HG03060 (cell line): ENCODE measurements at regions not wholly inside any gene's neighbourhood (a gene's known extent, or its start where the extent isn't known, plus 50 kb on each side); places are given as distances from the start of the nearest gene placed in this dataset.
"Not testable (repeated sequence)": the region's sequence is repeated elsewhere in the genome, so short reads cannot be mapped to it uniquely, and the experiment has no call there.

Experiments
- ATAC-seq: cut with Tn5 transposase; IDR thresholded peaks from one replicate; pipeline ENCODE4 v1.9.1; 2021; ENCODE audit warnings: low read depth, moderate number of reproducible peaks; ENCODE audit not compliant: unreplicated experiment

DNA sequence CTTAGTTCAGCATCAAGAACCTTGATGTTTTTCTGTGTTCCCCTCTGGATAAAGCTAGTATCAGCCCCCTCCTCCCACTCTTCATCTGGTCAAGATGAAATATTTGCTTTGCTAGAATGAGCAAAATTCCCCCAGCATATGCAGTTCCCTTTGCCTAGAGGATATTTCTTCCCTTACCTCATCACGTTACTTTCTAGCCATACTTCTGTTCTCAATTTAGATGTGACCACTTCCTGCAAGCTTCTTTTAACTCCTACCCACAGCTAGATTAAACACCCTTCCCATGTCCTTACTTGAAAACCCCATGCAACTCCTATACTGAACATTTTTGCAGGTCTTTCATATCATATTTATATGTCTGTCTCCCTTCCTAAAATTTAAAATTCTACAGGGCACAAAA, 178.9 kb upstream of the TUSC1 start:
- ATAC-seq: no peak

DNA sequence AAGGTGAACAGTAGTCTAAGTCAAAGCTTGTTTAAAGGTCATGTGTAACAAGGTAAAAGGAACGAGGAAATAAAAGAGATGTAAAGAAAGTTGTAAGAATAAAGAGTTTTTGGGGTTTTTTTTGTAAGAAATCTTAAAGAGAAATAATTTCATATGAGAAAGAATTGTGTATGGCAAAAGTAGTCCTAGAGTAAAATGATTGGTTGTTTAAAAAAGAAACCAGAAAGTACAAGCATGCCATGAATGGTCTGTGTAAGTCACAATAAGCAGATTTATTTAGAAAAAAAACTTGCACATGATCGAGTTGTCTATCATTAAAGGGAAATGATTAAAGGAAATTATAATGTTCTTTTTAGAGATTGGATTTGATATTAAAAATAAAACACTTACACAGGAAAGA, 172.6 kb upstream of the TUSC1 start:
- ATAC-seq: no peak

DNA sequence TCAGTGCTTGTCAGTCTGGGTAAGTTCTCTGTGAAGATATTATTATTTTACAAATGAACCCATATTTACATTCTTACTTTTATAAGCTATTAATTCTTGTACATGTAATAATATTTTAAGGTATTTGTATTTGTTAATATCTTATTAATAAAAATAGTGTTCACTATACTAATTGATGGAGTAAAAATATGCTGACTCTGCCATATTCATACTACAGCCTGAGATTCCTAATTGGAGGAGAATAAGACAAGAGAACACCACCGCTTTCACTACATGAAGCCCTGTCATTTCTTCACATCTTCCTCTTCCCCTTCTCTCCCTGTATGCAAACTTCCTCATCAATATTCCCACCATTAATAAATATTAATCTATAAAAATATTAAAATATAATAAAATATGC, 167.6 kb upstream of the TUSC1 start:
- no peak for ATAC-seq

DNA sequence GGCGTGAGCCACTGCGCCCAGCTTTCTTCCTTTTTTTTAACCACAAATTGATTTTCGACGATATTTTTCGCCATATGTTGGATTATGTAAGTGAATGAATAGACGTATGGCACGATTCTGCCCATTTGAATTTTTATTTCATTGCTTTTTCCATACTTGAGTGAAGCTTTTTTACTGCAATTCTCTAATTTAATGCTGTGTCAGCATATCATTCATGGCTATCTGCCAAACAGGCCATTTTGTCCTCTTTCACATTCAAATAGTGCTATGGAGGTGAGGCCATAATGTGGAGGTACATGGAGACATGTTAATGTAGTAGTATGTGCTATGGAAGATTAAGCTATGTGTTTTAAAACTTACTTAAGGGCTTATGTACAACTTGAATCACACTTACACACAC, 152.1 kb upstream of the TUSC1 start:
- ATAC-seq: no peak

DNA sequence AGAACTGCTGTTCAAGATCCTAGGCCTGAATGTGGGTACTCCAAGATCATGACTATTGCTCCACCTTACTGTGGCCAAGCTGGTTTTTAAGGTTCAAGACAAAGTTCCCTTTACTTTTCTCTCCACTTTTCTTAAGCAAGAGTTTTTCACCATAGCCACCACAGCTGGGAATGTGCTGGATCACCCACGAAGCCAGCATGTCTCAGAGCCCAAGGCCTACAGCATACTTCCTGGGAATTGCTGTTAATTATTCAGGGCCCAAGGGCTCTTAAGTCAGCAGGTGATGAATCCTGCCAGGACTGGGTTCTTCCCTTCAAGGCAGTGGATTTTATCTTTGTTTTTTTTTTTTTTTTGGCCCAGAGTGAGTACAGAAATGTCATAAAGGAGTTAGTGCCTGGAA, 149.4 kb upstream of the TUSC1 start:
- no peak for ATAC-seq

DNA sequence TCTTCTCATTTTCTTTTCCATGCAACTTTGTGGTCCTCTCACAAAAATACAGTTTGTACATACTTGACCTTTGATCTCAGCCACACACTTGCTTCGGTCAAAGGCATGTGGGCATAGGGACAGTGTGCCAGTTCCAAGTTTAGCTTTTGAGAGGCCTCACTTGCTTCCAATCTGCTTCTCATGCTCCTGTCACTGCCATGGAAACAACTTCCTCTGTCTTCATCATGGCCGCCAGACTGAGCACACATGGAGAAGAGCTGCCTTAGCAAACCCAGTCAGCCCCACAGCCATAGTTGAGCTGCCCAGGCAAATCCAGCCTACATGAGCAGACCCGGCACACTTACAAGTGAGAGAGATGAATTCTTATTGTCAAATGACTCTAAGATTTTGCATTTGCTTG, 138.2 kb upstream of the TUSC1 start:
- ATAC-seq: no peak

DNA sequence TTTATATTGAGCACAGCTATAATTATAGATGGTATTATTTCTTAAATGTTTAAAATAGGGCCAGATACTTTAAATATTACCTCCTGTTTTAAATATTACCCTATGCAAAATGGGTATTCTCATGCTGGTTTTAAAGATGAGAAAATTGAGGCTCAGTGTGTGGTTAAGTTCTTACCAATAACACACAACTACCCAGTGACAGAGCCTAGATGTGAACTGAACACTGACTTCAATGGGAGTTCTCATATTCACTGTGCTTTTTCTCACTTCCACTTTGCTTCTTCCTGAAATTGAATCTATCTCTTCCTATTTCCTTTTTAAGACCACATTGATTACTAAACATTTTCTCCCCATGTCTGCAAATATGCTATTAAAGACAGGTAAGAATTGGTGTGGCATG, 135.8 kb upstream of the TUSC1 start:
- ATAC-seq: no peak

DNA sequence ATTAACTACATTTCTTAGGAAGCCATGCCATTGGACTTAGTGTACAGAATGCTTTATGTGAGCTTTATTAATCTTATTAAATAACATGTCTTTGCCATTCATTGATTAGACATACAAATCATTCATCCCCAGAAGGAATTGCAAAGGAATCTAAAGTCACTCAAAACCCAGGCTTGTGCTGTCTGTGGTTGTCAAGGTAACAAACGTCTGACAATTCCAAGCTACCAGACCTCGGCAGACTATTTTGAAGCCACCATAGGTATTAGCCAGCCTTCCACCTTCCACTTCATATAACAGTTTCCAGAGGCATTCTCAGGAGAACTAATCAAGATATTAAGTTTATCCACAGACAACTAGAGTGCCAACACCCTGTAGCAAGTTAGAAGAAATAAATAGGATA, 135.2 kb upstream of the TUSC1 start:
- ATAC-seq: no peak

DNA sequence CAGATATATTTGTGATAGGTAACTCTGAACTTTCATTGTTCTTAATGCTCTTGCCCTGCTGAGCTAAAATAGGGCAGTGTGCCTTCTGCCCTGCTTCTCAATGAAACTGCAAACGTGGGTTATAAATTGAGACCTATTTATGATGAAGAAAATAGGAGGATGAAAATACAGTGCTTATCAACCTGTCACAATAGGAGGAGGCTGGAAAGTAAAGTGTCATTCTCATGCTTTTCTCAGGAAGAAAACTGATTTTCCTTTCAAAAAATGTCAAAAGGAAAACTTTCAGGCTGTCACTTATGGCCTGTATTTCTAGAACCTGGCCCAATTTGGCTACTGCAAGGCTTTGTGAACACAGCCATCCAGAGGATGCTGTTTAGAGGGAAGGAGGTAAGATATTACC, 130.3 kb upstream of the TUSC1 start:
- no peak for ATAC-seq

DNA sequence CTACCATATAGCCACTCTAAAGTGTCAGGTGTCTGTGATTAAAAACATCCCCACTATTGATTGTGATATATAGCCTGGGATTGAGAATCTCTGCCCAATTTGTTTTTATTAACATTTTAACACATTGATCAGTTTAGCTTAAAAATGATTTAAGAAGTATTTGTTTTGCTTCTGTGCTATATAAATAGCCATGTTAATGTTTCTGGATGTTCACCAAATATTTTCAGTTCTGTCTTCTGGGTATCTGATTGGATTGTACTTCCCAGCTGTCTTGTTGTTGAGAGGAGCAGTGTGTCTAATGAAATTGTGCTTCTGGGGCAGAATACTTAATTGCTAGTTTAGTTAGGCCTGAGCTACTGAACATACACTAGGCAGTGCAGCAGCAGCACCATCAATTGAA, 126.6 kb upstream of the TUSC1 start:
- ATAC-seq: no peak

DNA sequence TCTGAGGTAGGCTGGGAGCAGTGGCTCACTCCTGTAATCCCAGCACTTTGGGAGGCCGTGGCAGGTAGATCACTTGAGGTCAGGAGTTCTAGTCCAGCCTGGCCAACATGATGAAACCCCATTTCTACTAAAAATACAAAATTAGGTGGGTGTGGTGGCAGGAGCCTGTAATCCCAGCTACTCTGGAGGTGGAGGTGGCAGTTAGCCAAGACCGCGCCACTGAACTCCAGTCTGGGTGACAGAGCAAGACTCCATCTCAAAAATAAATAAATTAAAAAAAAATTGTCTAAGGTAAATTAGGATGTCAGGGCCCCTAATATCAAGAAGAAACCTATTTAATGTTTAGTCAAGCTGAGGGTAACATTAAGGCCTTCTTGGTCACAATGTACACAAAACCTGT, 123.7 kb upstream of the TUSC1 start:
- not testable (repeated sequence) for ATAC-seq

DNA sequence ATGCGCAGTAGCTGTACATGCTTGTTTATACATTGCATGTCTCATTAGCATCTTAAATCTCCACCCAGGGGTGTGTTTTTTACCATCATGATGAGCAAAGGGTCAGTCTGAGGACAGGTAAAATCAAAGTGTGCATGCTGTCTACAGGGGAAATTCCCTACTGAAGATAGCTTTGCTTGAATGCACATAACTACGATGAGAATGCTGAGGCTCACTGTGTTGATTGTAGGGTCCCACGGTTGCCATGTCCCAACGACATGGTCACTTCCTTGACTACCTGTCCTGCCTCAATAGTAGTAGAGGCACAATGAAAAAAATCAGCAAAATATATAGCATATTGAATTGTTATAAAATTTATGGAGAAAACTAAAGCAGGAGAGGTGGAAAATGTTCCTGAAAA, 95.6 kb upstream of the TUSC1 start:
- no peak for ATAC-seq

DNA sequence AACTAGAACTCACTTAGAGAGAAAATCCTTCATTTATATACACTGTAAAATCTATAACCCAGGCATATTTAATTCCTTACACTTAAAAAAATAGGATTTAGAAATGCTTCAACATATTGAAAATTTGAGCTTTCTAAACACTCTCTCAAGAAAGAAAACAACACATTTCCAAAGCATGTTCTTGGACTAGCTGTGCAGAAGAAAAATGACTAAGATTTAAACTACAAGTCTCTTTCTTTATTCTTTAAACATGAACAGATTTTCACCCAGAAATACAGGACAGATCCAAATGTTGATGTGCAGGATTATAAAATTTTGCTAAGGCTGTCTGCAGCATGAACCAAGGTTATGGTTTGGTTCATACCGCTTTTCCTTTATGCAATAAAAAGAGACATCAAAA, 77.7 kb upstream of the TUSC1 start:
- ATAC-seq: no peak

DNA sequence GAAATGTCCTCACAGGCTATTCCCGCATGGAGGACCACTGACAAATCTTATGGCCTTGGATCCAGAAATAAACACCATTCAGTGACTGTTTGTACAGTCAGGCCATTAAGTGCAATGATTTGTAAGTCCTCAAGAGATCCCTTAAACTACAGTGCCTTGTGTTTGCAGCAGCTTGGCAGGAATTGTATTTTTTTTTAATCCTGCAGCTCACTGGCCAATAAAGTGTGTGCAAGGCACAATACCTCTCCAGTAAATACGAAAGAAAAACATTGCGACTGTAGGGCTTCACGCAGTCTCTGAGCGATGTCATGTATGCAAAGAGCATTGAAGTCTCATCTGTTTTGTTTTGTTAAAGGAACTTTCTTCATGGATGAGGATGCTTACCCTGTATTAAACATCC, 74.2 kb upstream of the TUSC1 start:
- ATAC-seq: no peak

DNA sequence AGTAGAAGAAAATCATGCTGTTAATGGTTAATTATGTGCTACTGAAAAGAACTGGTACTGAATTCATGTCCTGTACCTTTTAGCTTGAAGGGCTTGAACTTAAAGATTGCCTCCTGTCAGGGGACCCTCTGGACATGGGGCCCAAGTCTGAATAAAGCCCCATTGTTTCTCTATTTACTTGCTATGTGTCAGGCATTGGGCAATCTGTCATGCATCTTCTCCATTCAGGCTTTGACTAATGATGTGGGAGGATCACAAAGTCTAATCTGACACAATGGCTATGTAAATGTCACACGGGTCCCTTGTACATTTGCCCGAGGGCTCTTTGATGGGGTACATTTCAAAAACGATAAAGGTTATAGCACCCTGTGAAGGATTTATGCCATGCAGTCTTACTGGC, 64.0 kb upstream of the TUSC1 start:
- no peak for ATAC-seq

DNA sequence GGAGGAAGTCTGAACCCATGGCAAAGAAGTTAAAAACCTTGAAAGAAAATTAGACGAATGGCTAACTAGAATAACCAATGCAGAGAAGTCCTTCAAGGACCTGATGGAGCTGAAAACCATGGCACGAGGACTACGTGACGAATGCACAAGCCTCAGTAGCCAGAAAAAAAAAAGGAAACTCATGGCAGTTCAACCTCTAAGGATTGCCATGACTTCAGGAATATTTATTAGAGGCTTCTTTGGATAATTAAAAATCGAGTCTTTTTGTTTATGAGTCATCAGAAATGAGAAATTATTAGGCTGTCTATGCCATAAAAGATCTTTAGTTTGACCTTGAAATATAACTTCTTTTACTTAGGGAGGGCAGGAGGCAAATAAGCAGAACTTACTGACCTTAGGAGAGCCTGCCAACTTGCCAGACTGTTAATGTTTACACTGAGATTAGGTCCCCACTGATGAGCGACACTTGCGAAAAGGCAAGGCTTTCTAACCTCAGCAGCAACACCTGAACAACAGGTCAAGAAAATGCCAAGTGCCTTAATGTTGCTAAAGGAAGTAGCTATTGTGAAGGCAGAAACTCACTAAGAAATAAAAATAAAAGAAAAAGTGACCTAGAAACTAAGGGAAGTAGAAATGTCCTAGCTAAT, 55.2 kb upstream of the TUSC1 start:
- no peak for ATAC-seq

DNA sequence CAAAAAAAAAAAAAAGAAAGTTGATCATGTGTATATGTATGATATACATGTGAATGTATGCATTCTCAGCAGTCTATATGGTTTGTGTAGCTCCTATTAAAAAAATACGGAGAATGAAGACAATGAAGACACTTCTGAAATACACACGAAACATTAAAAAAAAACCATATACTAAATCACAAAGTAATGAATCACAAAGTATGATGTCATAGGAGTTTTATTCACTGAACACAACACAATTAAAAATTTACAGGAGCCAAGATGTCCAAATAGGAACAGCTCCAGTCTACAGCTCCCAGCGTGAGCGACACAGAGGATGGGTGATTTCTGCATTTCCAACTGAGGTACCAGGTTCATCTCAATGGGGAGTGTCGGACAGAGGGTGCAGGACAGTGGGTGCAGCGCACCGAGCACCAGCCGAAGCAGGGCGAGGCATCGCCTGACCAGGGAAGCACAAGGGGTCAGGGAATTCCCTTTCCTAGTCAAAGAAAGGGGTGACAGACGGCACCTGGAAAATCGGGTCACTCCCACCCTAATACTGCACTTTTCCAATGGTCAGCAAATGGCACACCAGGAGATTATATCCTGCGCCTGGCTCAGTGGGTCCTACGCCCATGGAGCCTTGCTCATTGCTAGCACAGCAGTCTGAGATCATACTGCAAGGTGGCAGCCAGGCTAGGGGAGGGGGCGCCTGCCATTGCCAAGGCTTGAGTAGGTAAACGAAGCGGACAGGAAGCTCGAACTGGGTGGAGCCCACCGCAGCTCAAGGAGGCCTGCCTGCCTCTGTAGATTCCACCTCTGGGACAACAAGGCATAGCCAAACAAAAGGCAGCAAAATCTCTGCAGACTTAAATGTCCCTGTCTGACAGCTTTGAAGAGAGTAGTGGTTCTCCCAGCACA, 53.9 kb upstream of the TUSC1 start:
- ATAC-seq: not testable (repeated sequence)
